WERI-Rb-1 (cell line): ENCODE measurements at regions not wholly inside any gene's neighbourhood (a gene's known extent, or its start where the extent isn't known, plus 50 kb on each side); places are given as distances from the start of the nearest gene placed in this dataset.
A peak's percentile ranks its signal among the peaks of the same experiment; 100 is the strongest.

ENCODE experiments used
- DNase-seq: peaks from one replicate; pipeline ENCODE4 v3.0.0-alpha.2; 2020
- H3K27ac ChIP-seq: fragments of 250-450 bp; sonication (Bioruptor Pico); 2 replicates; pipeline ENCODE4 v1.5.1; 2020; ENCODE audit warnings: mild to moderate bottlenecking, moderate library complexity
- H3K27me3 ChIP-seq: fragments of 250-450 bp; sonication (Bioruptor Pico); 2 replicates; pipeline ENCODE4 v1.5.1; 2021; ENCODE audit warnings: mild to moderate bottlenecking, low read depth, moderate library complexity; ENCODE audit not compliant: insufficient read depth, severe bottlenecking
- H3K36me3 ChIP-seq: fragments of 250-450 bp; sonication (Bioruptor Pico); 2 replicates; pipeline ENCODE4 v1.5.1; 2020; ENCODE audit warnings: mild to moderate bottlenecking, moderate library complexity
- H3K4me3 ChIP-seq: 2 replicates; pipeline ENCODE4 v1.5.1; 2011; ENCODE audit warnings: low read depth, mild to moderate bottlenecking, control low read depth, low read length
- H3K9me3 ChIP-seq: fragments of 250-450 bp; sonication (Bioruptor Pico); 2 replicates; pipeline ENCODE4 v1.5.1; 2021; ENCODE audit warnings: mild to moderate bottlenecking, moderate library complexity; ENCODE audit not compliant: severe bottlenecking
- CTCF ChIP-seq: IDR thresholded peaks from 2 replicates; pipeline ENCODE4 v1.5.1; 2011; ENCODE audit warnings: low read depth, mild to moderate bottlenecking, control low read depth, inconsistent platforms, low read length

DNA sequence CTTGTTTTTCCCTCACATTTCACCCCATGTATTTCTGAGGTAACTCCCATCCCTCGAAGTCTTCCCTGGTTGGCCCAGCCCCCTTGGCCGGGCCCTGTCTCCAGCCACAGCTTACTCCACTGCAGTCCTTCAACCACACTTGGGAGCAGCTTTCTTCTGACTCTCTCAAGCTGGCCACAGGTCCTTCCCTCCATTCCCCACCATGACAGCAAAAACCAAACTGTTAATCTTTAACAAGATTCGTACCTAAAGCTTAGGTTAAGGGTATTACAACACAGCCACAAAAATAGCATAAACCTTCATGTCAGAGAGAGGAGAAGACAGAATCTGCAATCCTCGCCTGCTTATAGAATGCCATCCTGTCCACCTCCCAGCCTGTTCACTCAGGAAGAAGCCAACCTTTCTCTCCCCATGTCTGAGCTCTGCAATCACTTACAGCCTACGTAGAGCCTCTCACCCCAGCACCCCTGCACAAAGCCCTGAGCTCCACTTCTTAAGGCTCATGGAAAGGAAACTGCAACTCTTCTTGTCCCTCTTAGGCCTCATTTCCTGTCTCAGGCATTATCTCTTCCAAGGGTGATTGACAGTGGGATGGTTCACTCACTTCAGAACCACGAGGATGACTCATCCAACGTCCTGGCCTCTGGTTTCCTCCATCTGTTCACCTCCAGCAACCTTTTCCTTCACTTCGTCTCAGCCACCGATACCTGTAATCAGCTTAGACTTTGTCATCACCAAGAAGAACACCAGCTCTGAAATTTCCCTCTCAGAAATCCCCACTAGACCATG, 72.8 kb downstream of the CD2 start:
- H3K4me3 ChIP-seq, result no peak overlapping the region
- no peak for TF ChIP-seq CTCF
- H3K27ac ChIP-seq, result peak overlapping the region; percentile 4; the same call in 1 of the 2 replicates
- H3K36me3 ChIP-seq, result no peaks in the 10 kb centered on the region
- DNase-seq, result peak; percentile 90
- H3K27me3 ChIP-seq, result peaks cover 22% of the 10 kb centered on the region
- H3K9me3 ChIP-seq, result no peaks in the 10 kb centered on the region

GRCh38 chr1:116827607-116828105, 73.4 kb downstream of the CD2 start:
- no peak overlapping the region for H3K4me3 ChIP-seq
- H3K9me3 ChIP-seq, result no peaks in the 10 kb centered on the region
- DNase-seq, result no peak
- no peak overlapping the region for H3K27ac ChIP-seq
- no peaks in the 10 kb centered on the region for H3K36me3 ChIP-seq
- peaks cover 22% of the 10 kb centered on the region for H3K27me3 ChIP-seq
- TF ChIP-seq CTCF, result no peak

DNA sequence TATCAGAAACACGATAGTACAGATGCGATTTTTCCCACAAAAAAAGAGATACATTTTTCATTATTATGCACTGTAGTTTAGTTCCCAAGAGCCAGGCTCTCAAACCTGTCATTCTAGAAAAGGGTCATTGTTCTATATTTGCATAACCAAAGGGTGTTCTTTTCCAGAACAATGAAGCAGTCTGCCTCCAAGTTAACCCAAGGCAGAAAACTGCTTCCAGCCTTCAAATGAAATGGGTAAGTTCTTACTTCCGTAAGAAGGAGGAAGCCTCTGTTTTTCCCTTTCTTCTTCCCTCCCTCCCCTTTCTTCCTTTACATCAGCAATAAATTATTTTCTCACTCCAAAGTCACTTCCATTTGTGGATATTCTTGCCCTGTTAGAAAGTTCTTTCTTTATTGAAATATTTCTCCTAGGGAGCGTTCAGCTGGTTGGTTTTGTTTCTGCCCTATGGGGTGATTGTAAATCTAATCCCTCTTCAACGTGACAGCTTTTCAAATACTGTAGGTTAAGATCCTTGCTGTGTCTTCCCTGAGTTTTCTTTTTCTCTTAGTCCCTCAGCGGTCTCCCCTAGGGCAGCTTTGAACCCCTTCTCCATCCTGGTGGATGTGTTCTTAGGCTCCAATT, 77.3 kb upstream of the PTGFRN start:
- no peak overlapping the region for H3K4me3 ChIP-seq
- no peak for DNase-seq
- TF ChIP-seq CTCF, result no peak

GRCh38 chr1:116832932-116833578, 76.7 kb upstream of the PTGFRN start:
- Histone ChIP-seq H3K36me3 (no peaks in the 10 kb centered on the region), H3K27me3 (peaks cover 27% of the 10 kb centered on the region), H3K9me3 (no peaks in the 10 kb centered on the region), H3K4me3 (no peak overlapping the region), H3K27ac (no peak overlapping the region)
- no peak for TF ChIP-seq CTCF
- DNase-seq, result no peak

More for the DNA sequence above, 77.3 kb upstream of the PTGFRN start:
- Histone ChIP-seq H3K9me3 (no peaks in the 10 kb centered on the region), H3K27ac (no peak overlapping the region), H3K27me3 (peaks cover 24% of the 10 kb centered on the region), H3K36me3 (no peaks in the 10 kb centered on the region)

DNA sequence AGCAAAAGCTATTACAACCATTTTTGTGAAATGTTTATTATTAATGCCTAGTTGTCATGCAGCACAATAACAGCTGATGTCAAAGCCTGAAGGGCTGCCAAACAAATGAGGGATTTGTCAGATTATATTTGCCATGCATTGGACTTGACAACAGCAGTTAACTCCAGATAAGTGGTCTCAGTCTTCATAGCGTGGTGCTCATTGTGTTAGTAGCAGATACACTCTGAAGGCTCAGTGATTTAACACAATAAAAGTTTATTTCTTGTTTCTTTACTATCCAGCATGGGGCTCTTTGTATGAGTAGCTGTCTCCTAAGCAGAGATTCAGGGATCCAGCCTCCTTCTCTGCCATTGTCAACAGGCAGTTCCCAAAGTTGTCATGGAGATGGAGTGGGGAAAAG, 76.0 kb upstream of the PTGFRN start:
- H3K27me3 ChIP-seq, result peaks cover 20% of the 10 kb centered on the region
- no peak overlapping the region for H3K4me3 ChIP-seq
- no peak for DNase-seq
- H3K36me3 ChIP-seq, result no peaks in the 10 kb centered on the region
- TF ChIP-seq CTCF, result no peak
- no peaks in the 10 kb centered on the region for H3K9me3 ChIP-seq
- no peak overlapping the region for H3K27ac ChIP-seq
